HEK293T (cell line): ENCODE measurements at regions not wholly inside any gene's neighbourhood (a gene's known extent, or its start where the extent isn't known, plus 50 kb on each side); places are given as distances from the start of the nearest gene placed in this dataset.

Source experiments
- CTCF ChIA-PET: fragments of 350-600 bp; formaldehyde crosslinking; extraction: SDS; loops from one replicate; lab custom pipeline; 2021; ENCODE audit warnings: antibody characterized with exemption, inconsistent platforms; lab: Yijun Ruan, JAX
- POLR2A ChIA-PET: fragments of 350-600 bp; formaldehyde crosslinking; extraction: SDS; loops from one replicate; lab custom pipeline; 2020; ENCODE audit warnings: antibody characterized with exemption, inconsistent platforms; lab: Yijun Ruan, JAX
- DNase-seq: peaks from one replicate; pipeline ENCODE4 v3.0.0; 2012; ENCODE audit warnings: mixed read lengths; ENCODE audit errors: extremely low spot score
- ARNT ChIP-seq: fragments of 450-650 bp; IDR thresholded peaks from 2 replicates; pipeline ENCODE4 v1.6.1; 2017; ENCODE audit warnings: mild to moderate bottlenecking
- BHLHE40 ChIP-seq: fragments of 450-650 bp; IDR thresholded peaks from 2 replicates; pipeline ENCODE4 v1.6.1; 2016; ENCODE audit warnings: mild to moderate bottlenecking, moderate library complexity, borderline replicate concordance
- CTBP1 ChIP-seq: fragments of 450-650 bp; IDR thresholded peaks from 2 replicates; pipeline ENCODE4 v1.6.1; 2016; ENCODE audit warnings: borderline replicate concordance
- ELF4 ChIP-seq: fragments of 450-650 bp; IDR thresholded peaks from 2 replicates; pipeline ENCODE4 v1.6.1; 2017; ENCODE audit warnings: antibody characterized with exemption
- FOXA1 ChIP-seq: fragments of 450-650 bp; IDR thresholded peaks from 2 replicates; pipeline ENCODE4 v1.6.1; 2016; ENCODE audit warnings: mild to moderate bottlenecking
- FOXK2 ChIP-seq: fragments of 450-650 bp; IDR thresholded peaks from 2 replicates; pipeline ENCODE4 v1.6.1; 2016; ENCODE audit warnings: mild to moderate bottlenecking
- FOXM1 ChIP-seq: fragments of 450-650 bp; IDR thresholded peaks from 2 replicates; pipeline ENCODE4 v1.6.1; 2017; ENCODE audit warnings: mild to moderate bottlenecking, borderline replicate concordance
- HDGF ChIP-seq: fragments of 450-650 bp; IDR thresholded peaks from 2 replicates; pipeline ENCODE4 v1.6.1; 2017; ENCODE audit warnings: antibody characterized with exemption, borderline replicate concordance
- L3MBTL2 ChIP-seq: fragments of 450-650 bp; conservative IDR thresholded peaks from 2 replicates; pipeline ENCODE4 v1.6.1; 2016; ENCODE audit warnings: mild to moderate bottlenecking
- LEF1 ChIP-seq: fragments of 450-650 bp; IDR thresholded peaks from 2 replicates; pipeline ENCODE4 v1.6.1; 2017; ENCODE audit warnings: mild to moderate bottlenecking, borderline replicate concordance
- NFRKB ChIP-seq: fragments of 450-650 bp; IDR thresholded peaks from 2 replicates; pipeline ENCODE4 v1.6.1; 2016; ENCODE audit warnings: mild to moderate bottlenecking, moderate library complexity
- SP1 ChIP-seq: fragments of 450-650 bp; IDR thresholded peaks from 2 replicates; pipeline ENCODE4 v1.6.1; 2017
- SUZ12 ChIP-seq: fragments of 450-650 bp; IDR thresholded peaks from 2 replicates; pipeline ENCODE4 v1.6.1; 2016; ENCODE audit warnings: mild to moderate bottlenecking
- TARDBP ChIP-seq: fragments of 450-650 bp; IDR thresholded peaks from 2 replicates; pipeline ENCODE4 v1.6.1; 2016
- ZNF384 ChIP-seq: fragments of 450-650 bp; IDR thresholded peaks from 2 replicates; pipeline ENCODE4 v1.6.1; 2016
- TF ChIP-seq, protein P1 (sequence below): fragments of 450-650 bp; IDR thresholded peaks from 2 replicates; pipeline ENCODE4 v1.6.1; 2016

DNA sequence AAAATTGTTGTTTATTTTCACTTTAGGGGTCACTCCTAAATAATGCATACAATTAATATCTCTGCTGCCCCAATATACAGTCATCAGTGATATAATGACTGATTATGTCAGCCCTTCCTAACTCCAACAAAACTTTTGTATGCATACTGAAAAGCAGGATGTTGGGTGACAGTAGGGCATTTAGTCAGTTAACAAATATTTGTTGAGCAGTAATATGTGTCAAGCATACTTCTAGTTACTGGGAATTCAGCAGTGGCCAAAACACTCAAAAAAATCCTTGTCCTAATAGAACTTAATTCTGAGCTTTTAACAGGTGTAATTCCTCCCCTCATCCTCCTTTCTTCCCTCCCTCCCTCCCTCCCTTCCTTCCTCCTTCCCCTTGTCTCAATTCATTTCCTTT is 560.7 kb upstream of the KLHL1 start:
- DNase-seq, result no peak
- ChIA-PET POLR2A (no interaction called here), CTCF (interaction anchor here (0.6 kb wide), 1 partner anchor 1066 kb away, joined by 3 read pairs; no protein-coding TSS in a partner anchor)
- no peak for TF ChIP-seq ZNF384
- no peak for TF ChIP-seq BHLHE40
- TF ChIP-seq TARDBP, result no peak
- TF ChIP-seq L3MBTL2, result no peak
- TF ChIP-seq, protein P1, sequence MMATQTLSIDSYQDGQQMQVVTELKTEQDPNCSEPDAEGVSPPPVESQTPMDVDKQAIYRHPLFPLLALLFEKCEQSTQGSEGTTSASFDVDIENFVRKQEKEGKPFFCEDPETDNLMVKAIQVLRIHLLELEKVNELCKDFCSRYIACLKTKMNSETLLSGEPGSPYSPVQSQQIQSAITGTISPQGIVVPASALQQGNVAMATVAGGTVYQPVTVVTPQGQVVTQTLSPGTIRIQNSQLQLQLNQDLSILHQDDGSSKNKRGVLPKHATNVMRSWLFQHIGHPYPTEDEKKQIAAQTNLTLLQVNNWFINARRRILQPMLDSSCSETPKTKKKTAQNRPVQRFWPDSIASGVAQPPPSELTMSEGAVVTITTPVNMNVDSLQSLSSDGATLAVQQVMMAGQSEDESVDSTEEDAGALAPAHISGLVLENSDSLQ, result no peak
- no peak for TF ChIP-seq HDGF
- no peak for TF ChIP-seq ARNT
- no peak for TF ChIP-seq NFRKB
- TF ChIP-seq FOXM1, result no peak
- TF ChIP-seq SUZ12, result no peak
- no peak for TF ChIP-seq FOXK2

DNA sequence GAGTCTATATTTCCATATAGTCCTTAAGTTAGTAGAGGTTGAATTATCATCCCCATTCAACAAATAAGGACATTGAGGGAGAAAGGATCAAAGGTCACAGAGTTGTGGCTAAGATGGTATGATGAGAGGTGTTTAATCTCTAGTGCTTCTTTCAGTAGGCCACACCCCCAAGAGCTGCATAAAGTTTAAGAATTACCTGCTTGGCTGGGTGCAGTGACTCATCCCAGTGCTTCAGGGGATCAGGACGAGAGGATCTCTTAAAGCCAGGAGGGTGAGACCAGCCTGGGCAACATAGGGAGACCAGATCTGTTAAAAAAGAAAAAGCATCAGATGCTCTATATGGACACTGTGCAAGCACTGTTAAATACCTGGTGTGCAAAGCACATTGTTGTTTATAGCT is 560.0 kb upstream of the KLHL1 start:
- POLR2A ChIA-PET, result no interaction called here
- CTCF ChIA-PET, result interaction anchor here (0.6 kb wide), 1 partner anchor 1065 kb away, joined by 3 read pairs; no protein-coding TSS in a partner anchor
- TF ChIP-seq FOXM1 (no peak), HDGF (no peak)
- no peak for DNase-seq

DNA sequence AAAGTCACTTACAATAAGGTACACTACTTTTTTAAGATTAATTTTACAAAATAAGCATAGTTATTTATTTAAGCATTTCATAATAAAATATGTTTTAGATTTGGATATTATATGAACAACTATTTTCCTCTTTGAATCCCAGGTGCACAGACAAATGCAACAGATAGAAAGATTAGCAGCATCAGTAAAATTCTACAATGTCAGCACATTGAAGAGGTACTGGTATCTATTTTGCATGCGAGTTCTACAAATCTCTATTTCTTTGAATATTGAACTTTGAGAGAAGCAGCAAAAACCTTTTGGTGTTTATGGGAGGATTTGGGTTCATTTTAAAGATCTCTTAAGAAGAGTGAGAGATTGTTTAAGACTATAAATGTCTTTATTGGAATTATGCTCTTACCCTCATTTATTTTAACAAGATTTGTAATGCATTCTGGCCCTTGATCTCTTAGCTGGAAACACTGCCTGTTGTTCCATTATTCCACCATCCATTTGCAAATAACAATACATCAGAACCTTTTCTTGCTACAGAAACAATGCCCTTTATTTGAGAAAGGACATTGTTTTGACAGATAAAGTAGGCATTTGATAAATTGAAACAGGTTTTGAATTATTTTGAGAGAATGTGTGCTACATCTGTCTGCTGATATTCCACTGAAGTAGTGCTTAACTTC is 558.8 kb upstream of the KLHL1 start:
- TF ChIP-seq, protein P1, result peak; percentile 33
- no peak for TF ChIP-seq ARNT
- CTCF ChIA-PET, result interaction anchor here (0.6 kb wide), 1 partner anchor 205 kb away, joined by 3 read pairs; no protein-coding TSS in a partner anchor
- POLR2A ChIA-PET, result no interaction called here
- DNase-seq, result no peak

DNA sequence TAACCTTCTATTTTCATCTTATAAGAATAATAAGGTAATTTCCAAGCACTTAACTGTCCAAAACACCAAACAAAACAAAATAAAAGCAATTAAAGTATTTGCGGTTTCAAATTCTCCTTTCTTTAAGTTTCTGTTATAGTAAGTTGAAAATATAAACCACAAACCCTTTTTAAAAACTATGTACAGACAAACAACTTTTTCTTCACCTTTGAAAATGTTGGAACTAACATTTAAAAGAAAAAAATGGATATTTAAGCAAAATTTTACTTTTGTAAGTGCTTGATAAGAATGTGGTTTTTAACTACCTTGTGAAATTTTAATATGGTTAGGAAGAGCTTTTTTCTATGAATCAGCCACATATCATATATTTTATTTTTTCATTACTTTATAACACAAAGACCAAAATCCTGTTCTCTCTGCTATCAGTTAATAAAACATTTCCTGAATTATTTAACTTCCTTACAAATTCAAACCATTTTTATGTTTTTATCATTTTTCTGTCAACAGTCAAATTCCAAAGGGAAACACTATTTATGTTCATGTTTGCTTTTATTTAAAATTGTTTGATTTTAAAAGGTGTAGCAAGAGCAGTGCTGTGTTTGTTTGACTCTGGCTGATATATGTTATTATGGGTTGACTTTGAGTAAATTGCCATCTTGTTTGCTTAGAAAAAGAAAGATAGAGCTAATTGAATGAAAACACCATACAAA is 554.1 kb upstream of the KLHL1 start:
- TF ChIP-seq FOXM1, result no peak
- no peak for TF ChIP-seq L3MBTL2
- TF ChIP-seq NFRKB, result no peak
- no peak for TF ChIP-seq LEF1
- no peak for TF ChIP-seq TARDBP
- no peak for TF ChIP-seq SUZ12
- TF ChIP-seq ARNT, result no peak
- TF ChIP-seq, protein P1, result no peak
- no peak for TF ChIP-seq ELF4
- TF ChIP-seq HDGF, result no peak
- TF ChIP-seq CTBP1, result no peak
- TF ChIP-seq ZNF384, result no peak

DNA sequence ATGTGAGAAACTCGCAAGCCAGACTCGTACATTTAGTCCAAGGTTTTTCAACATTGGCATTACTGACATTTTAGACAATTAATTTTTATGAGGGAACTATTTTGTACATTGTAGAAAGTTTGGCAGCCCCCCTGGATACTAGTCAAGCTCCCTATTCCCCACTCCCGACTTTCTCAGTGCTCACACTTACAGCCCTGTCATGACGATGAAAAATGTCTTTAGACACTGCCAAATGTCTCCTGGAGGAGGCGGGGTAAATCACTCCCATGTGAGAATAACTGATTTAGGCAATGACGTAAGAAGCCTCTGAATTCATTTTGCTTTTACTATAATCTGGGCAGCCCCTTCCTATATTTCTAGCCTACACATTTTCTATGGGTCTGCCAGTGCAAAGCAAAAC is 535.8 kb upstream of the KLHL1 start:
- ChIA-PET POLR2A (no interaction called here), CTCF (no interaction called here)
- no peak for DNase-seq
- TF ChIP-seq FOXK2, result no peak
- TF ChIP-seq, protein P1, result peak; percentile 58

More for the DNA sequence above, 554.1 kb upstream of the KLHL1 start:
- ChIA-PET POLR2A (no interaction called here), CTCF (no interaction called here)
- DNase-seq, result no peak

DNA sequence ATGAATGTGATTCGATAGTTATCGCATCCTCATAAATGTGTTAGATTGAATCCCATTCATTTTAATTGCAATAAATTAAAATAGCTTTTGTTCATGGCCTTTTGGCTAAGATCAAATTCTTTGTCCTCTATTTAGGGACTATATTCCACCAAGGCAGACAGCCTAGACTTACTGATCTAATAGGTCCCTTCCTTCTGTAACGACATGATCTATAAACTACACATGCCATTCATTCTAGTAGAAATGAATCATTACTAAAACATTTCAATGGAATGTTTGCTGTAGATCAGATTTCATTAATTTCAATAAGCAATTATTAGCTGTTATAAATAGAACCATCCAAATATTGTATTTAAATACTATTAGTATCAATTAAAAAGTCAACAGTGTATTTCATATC is 526.6 kb upstream of the KLHL1 start:
- ChIA-PET CTCF (no interaction called here), POLR2A (no interaction called here)
- no peak for DNase-seq
- no peak for TF ChIP-seq BHLHE40
- no peak for TF ChIP-seq L3MBTL2
- no peak for TF ChIP-seq HDGF
- no peak for TF ChIP-seq ARNT
- no peak for TF ChIP-seq TARDBP
- no peak for TF ChIP-seq SUZ12
- no peak for TF ChIP-seq FOXM1
- no peak for TF ChIP-seq FOXA1
- no peak for TF ChIP-seq FOXK2
- no peak for TF ChIP-seq ELF4
- no peak for TF ChIP-seq SP1
- no peak for TF ChIP-seq ZNF384
- TF ChIP-seq, protein P1, result no peak
- TF ChIP-seq LEF1, result no peak
- TF ChIP-seq NFRKB, result no peak
- no peak for TF ChIP-seq CTBP1
